Large intestine (tissue), 3 donors: ENCODE measurements at regions not wholly inside any gene's neighbourhood (a gene's known extent, or its start where the extent isn't known, plus 50 kb on each side); places are given as distances from the start of the nearest gene placed in this dataset.

ENCODE experiments used
- DNase-seq, 2 donors: peaks; one replicate each; pipeline versions ENCODE4 v3.0.0 to v3.0.0-alpha.2; 2013
- H3K27ac ChIP-seq: one replicate; pipeline ENCODE4 v1.5.1; 2013; ENCODE audit warnings: low read length
- H3K27me3 ChIP-seq: 2 replicates; pipeline ENCODE4 v1.6.1; 2013; ENCODE audit warnings: low read length; ENCODE audit not compliant: control insufficient read depth, insufficient read depth
- H3K36me3 ChIP-seq: 2 replicates; pipeline ENCODE4 v1.6.1; 2013; ENCODE audit warnings: low read length; ENCODE audit not compliant: control insufficient read depth, insufficient read depth
- H3K4me1 ChIP-seq: one replicate; pipeline ENCODE4 v1.6.1; 2013; ENCODE audit warnings: low read length; ENCODE audit not compliant: control insufficient read depth, insufficient read depth
- H3K4me3 ChIP-seq: one replicate; pipeline ENCODE4 v1.5.1; 2013; ENCODE audit warnings: low read length
- H3K9me3 ChIP-seq: one replicate; pipeline ENCODE4 v1.6.1; 2013; ENCODE audit warnings: mild to moderate bottlenecking, low read depth, low read length, moderate library complexity; ENCODE audit not compliant: control insufficient read depth
- WGBS: methylation state at CpG from one replicate; pipeline ENCODE4 v1.1.5; 2013; ENCODE audit warnings: low lambda C conversion rate; ENCODE audit not compliant: insufficient coverage; 5-methylcytosine and 5-hydroxymethylcytosine counted together

- Histone ChIP-seq H3K4me3 (no peak overlapping the region), H3K27ac (no peak overlapping the region), H3K27me3 (no peaks in the 10 kb centered on the region), H3K36me3 (no peaks in the 10 kb centered on the region), H3K4me1 (no peaks in the 10 kb centered on the region), H3K9me3 (no peaks in the 10 kb centered on the region)
- 100% methylated on average over 1 of the region's 2 CpGs for WGBS
- DNase-seq: no peak
Observed at GRCh38 chr2:193348055-193348454, 1153.3 kb upstream of the TMEFF2 start.

DNA sequence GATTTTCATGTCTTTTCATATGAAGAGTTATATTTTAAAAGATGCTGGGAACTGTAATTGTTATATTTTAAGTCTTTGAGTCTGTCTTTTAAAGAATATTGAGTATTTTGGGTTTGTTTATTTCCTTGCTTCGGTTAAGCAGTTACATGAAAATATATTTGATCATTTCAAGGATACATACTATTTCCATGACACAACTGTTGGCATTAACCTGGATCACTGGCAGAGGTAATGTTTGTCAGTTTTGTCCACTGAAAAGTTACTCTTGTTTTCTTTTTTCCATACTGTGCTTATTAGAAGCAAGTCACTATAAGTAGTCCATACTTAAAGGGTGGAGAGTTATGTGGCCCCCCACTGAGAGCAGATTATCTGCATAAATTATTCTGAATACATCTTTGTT is 1142.0 kb upstream of the TMEFF2 start:
- WGBS: no CpG with 5 or more reads among the region's 1 CpG

DNA sequence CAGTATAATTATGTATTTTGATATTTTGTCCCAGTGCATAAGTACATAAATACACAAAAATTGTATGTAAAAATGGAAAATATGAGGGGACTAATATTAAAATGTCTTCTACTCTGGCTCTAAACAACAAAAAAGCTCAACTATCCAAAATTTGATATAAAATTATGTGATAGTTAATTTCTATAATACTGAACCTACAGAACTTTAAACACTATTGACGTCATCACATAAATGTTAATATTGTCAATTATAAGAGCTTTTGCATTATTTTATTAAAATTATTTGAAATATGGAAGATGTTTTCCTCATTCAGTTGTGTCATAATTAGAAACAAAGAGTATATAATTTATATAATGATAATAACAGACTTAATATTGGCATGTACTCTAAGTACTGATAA is 1139.7 kb upstream of the TMEFF2 start:
- H3K27ac ChIP-seq: no peak overlapping the region
- 100% methylated on average over 1 of the region's 1 CpG for WGBS
- H3K4me1 ChIP-seq: no peaks in the 10 kb centered on the region

More for the DNA sequence above, 1142.0 kb upstream of the TMEFF2 start:
- no peak overlapping the region for H3K27ac ChIP-seq
- no peaks in the 10 kb centered on the region for H3K4me1 ChIP-seq
- H3K27me3 ChIP-seq: no peaks in the 10 kb centered on the region
- H3K4me3 ChIP-seq: no peak overlapping the region
- H3K36me3 ChIP-seq: no peaks in the 10 kb centered on the region
- no peaks in the 10 kb centered on the region for H3K9me3 ChIP-seq
- DNase-seq: no peak

DNA sequence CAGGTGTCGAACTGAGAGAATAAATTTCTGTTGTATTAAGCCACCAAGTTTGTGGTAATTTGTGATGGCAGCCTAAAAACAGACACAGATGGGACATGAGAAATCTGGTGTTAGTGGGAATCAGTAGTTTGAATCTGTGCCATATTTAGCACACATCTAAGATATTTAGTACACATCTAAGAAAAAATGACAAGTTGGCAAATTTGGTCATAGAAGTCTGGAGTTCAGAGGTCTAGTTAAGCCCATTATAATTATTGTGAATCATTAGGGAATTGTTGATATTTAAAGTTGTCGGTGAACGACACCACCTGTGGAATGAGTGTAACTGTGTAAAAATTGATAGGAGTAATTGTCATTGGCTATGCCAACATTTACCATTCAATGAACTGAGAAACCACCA is 1138.8 kb upstream of the TMEFF2 start:
- no peak overlapping the region for H3K27ac ChIP-seq
- no peaks in the 10 kb centered on the region for H3K27me3 ChIP-seq
- H3K36me3 ChIP-seq: no peaks in the 10 kb centered on the region
- H3K4me1 ChIP-seq: no peaks in the 10 kb centered on the region
- no peaks in the 10 kb centered on the region for H3K9me3 ChIP-seq
- no peak for DNase-seq
- no peak overlapping the region for H3K4me3 ChIP-seq
- WGBS: no CpG with 5 or more reads among the region's 3 CpGs

More for the DNA sequence above, 1139.7 kb upstream of the TMEFF2 start:
- Histone ChIP-seq H3K9me3 (no peaks in the 10 kb centered on the region), H3K4me3 (no peak overlapping the region), H3K36me3 (no peaks in the 10 kb centered on the region), H3K27me3 (no peaks in the 10 kb centered on the region)
- no peak for DNase-seq

DNA sequence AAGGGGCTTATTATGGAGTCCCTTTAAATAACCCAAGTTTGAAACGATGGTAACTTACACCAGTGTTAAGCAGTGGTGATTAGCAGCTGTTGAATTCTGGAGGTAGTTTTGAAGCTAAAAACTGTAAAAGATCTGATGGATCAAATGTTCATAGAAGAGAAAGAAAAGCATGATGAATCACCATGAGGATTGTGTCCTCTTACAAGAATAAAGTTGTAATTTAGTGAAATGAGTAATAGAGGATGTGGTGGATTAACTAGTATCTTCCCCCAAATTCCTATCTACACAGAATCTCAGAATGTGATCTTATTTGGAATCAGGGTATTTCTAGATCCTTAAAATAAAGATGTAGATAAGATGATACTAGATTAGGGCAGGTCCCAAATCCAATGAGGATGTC is 1138.2 kb upstream of the TMEFF2 start:
- Histone ChIP-seq H3K4me3 (no peak overlapping the region), H3K27me3 (no peaks in the 10 kb centered on the region), H3K4me1 (no peaks in the 10 kb centered on the region), H3K36me3 (no peaks in the 10 kb centered on the region), H3K27ac (no peak overlapping the region), H3K9me3 (no peaks in the 10 kb centered on the region)
- no peak for DNase-seq
- WGBS: no CpG with 5 or more reads among the region's 1 CpG

DNA sequence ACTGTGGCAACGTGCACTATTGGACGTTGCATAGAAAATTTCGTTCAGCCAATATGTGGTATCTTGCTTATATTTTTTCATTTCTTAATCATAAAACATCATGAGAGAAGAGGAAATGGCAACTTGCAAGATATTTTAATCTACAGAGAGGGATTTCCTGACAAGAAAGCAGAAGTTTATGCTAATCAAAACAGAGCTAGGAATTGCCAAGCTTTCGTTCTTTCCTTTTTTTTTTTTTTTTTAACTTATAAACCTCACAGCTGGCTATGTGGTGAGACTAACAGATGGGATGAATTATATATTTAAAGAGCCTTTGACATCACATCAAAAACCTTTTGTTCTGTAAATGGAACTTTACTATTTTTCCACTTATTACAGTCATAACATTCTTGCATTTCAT is 1136.9 kb upstream of the TMEFF2 start:
- H3K27me3 ChIP-seq: no peaks in the 10 kb centered on the region
- H3K36me3 ChIP-seq: no peaks in the 10 kb centered on the region
- H3K9me3 ChIP-seq: no peaks in the 10 kb centered on the region
- DNase-seq: no peak
- H3K4me3 ChIP-seq: no peak overlapping the region
- no peaks in the 10 kb centered on the region for H3K4me1 ChIP-seq
- no peak overlapping the region for H3K27ac ChIP-seq
- WGBS: 90% methylated on average over 4 of the region's 4 CpGs

DNA sequence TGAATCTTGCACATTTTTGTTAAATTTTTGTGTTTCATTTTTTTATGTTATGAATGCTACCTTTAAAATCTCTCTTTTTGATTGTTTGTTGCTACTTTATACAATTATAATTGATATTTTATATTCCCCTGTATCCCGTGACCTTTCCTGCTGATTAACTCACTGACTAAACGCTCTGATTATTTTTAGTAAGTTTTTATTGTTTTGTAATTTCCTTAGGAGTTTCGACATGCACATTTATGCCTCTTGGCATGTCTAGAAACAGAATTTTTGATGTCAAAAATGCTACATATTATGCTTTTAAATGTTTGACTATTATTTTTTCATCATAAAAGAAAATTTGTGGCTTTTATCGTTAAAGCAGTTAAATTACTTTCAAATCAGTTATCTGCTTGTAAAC is 1131.6 kb upstream of the TMEFF2 start:
- no peak for DNase-seq
- 90% methylated on average over 3 of the region's 4 CpGs for WGBS

GRCh38 chr2:193315428-193316091 is 1120.8 kb upstream of the TMEFF2 start:
- Histone ChIP-seq H3K36me3 (no peaks in the 10 kb centered on the region), H3K27ac (no peak overlapping the region), H3K4me1 (no peaks in the 10 kb centered on the region), H3K4me3 (no peak overlapping the region), H3K27me3 (no peaks in the 10 kb centered on the region), H3K9me3 (no peaks in the 10 kb centered on the region)
- no peak for DNase-seq
- WGBS: 100% methylated on average over 1 of the region's 1 CpG

More for the DNA sequence above, 1131.6 kb upstream of the TMEFF2 start:
- Histone ChIP-seq H3K4me3 (no peak overlapping the region), H3K9me3 (no peaks in the 10 kb centered on the region), H3K27me3 (no peaks in the 10 kb centered on the region), H3K4me1 (no peaks in the 10 kb centered on the region), H3K36me3 (no peaks in the 10 kb centered on the region), H3K27ac (no peak overlapping the region)

DNA sequence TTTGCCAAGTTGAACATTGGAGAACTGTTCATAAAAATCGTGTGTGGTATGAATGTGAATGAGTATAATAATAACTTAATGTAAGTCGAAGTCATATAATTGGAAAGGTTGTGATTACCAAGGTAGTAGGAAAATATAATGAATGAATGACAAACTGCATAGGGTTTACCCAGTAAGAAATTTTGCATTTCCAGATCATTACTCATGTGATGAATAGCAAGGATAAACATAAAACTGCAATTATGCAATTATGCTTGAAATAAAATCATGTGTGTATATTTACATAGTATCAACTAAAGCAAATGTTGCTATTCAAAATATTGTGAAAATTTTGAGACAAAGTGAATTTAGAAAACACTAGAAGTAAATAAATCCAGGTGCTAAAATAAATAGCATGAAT is 1108.7 kb upstream of the TMEFF2 start:
- H3K27ac ChIP-seq: no peak overlapping the region
- H3K36me3 ChIP-seq: no peaks in the 10 kb centered on the region
- H3K9me3 ChIP-seq: no peaks in the 10 kb centered on the region
- no peak for DNase-seq
- WGBS: 94% methylated on average over 2 of the region's 2 CpGs
- H3K4me1 ChIP-seq: no peaks in the 10 kb centered on the region
- no peak overlapping the region for H3K4me3 ChIP-seq
- H3K27me3 ChIP-seq: no peaks in the 10 kb centered on the region

DNA sequence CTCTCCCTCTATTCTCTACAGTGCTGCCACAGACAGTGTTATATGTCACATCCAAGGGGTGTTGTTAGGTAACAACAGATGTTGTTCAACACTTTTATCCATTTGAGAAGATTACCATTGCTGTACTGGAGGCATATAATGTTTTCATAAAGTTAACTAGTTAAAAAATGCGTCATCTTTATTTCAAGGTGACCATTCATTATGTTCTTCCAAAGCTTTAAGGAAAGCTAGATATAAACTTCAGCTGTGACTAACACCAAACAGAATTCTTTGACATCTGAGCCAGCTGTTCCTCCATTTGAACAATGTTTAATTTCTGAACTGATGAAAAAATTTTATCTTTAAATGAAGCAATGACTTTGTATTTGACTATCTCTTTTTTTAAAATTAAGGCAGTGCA is 1099.6 kb upstream of the TMEFF2 start:
- Histone ChIP-seq H3K36me3 (no peaks in the 10 kb centered on the region), H3K9me3 (no peaks in the 10 kb centered on the region), H3K27me3 (no peaks in the 10 kb centered on the region), H3K4me1 (no peaks in the 10 kb centered on the region), H3K4me3 (no peak overlapping the region), H3K27ac (no peak overlapping the region)
- no peak for DNase-seq
- 100% methylated on average over 1 of the region's 1 CpG for WGBS

DNA sequence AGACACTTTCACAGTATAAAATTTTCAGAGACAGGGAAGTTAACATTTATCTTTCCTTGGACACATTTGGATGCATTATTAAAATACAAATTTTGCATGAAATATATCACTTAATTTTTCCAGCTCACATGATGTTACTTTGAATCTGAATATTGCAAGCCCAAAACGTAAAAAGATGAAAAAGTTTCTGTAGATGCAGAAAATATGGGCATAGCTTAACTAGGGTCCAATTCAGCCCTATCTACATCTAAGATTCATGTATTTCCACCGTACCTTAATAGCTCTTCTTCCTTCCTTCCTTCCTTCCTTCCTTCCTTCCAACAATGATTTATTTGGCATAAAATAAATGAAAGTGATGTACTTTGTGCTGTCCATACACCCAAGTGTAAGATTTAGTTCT is 1084.6 kb upstream of the TMEFF2 start:
- DNase-seq: no peak
- H3K4me3 ChIP-seq: no peak overlapping the region
- no peak overlapping the region for H3K27ac ChIP-seq
- H3K27me3 ChIP-seq: no peaks in the 10 kb centered on the region
- 77% methylated on average over 2 of the region's 2 CpGs for WGBS
- H3K36me3 ChIP-seq: no peaks in the 10 kb centered on the region
- no peaks in the 10 kb centered on the region for H3K4me1 ChIP-seq
- H3K9me3 ChIP-seq: no peaks in the 10 kb centered on the region
